ENCODE measurements at regions not wholly inside any gene's neighbourhood (a gene's known extent, or its start where the extent isn't known, plus 50 kb on each side); places are given as distances from the start of the nearest gene placed in this dataset.

GRCh38 chr12:124435806-124436345 is 131.5 kb downstream of the NCOR2 start:
- Histone ChIP-seq H4K20me1 (ENCODE audit: control insufficient read depth, insufficient read depth, low read depth, low read length) (no peaks in the 10 kb centered on the region), H3K9me3 (ENCODE audit: control insufficient read depth, insufficient read depth, low read length) (no peaks in the 10 kb centered on the region), H3K9me2 (replicated peaks; ENCODE audit: control insufficient read depth, low read length) (no peaks in the 10 kb centered on the region), H3F3A (ENCODE audit: control insufficient read depth, insufficient read depth) (no peaks in the 10 kb centered on the region), H3K36me3 (ENCODE audit: control insufficient read depth, low read length) (peaks cover 6% of the 10 kb centered on the region), H3K27me3 (ENCODE audit: control insufficient read depth, low read length) (no peaks in the 10 kb centered on the region), H3K79me2 (ENCODE audit: control insufficient read depth, low read length) (no peaks in the 10 kb centered on the region), H3K27ac (ENCODE audit: low read depth, low read length) (no peak overlapping the region), H3K4me3 (ENCODE audit: low read length) (no peak overlapping the region), H3K4me2 (ENCODE audit: low read length) (no peak overlapping the region), H3K4me1 (ENCODE audit: control insufficient read depth, low read length) (no peaks in the 10 kb centered on the region)
- no peak for TF ChIP-seq EZH2phosphoT487 (IDR thresholded peaks at IDR 0.05; ENCODE audit: borderline replicate concordance, low read length)
- TF ChIP-seq CTCF (IDR thresholded peaks at IDR 0.05; ENCODE audit: low read depth, low read length, poor library complexity, severe bottlenecking), result no peak

GRCh38 chr12:124434951-124435805 is 132.2 kb downstream of the NCOR2 start:
- Histone ChIP-seq H3K9me3 (ENCODE audit: control insufficient read depth, insufficient read depth, low read length) (no peaks in the 10 kb centered on the region), H3K4me3 (ENCODE audit: low read length) (no peak overlapping the region), H3K27ac (ENCODE audit: low read depth, low read length) (no peak overlapping the region), H3K4me1 (ENCODE audit: control insufficient read depth, low read length) (no peaks in the 10 kb centered on the region), H3K36me3 (ENCODE audit: control insufficient read depth, low read length) (peaks cover 13% of the 10 kb centered on the region), H3K79me2 (ENCODE audit: control insufficient read depth, low read length) (no peaks in the 10 kb centered on the region), H3K9me2 (replicated peaks; ENCODE audit: control insufficient read depth, low read length) (no peaks in the 10 kb centered on the region), H4K20me1 (ENCODE audit: control insufficient read depth, insufficient read depth, low read depth, low read length) (no peaks in the 10 kb centered on the region), H3K27me3 (ENCODE audit: control insufficient read depth, low read length) (no peaks in the 10 kb centered on the region), H3K4me2 (ENCODE audit: low read length) (no peak overlapping the region), H3F3A (ENCODE audit: control insufficient read depth, insufficient read depth) (no peaks in the 10 kb centered on the region)
- TF ChIP-seq EZH2phosphoT487 (IDR thresholded peaks at IDR 0.05; ENCODE audit: borderline replicate concordance, low read length), result no peak
- no peak for TF ChIP-seq CTCF (IDR thresholded peaks at IDR 0.05; ENCODE audit: low read depth, low read length, poor library complexity, severe bottlenecking)

- no peak overlapping the region for H3K27ac ChIP-seq (ENCODE audit: low read depth, low read length)
- H3K4me1 ChIP-seq (ENCODE audit: control insufficient read depth, low read length), result no peaks in the 10 kb centered on the region
- no peaks in the 10 kb centered on the region for H3F3A ChIP-seq (ENCODE audit: control insufficient read depth, insufficient read depth)
- H3K36me3 ChIP-seq (ENCODE audit: control insufficient read depth, low read length), result peaks cover 17% of the 10 kb centered on the region
- no peaks in the 10 kb centered on the region for H3K9me3 ChIP-seq (ENCODE audit: control insufficient read depth, insufficient read depth, low read length)
- no peaks in the 10 kb centered on the region for H4K20me1 ChIP-seq (ENCODE audit: control insufficient read depth, insufficient read depth, low read depth, low read length)
- no peak overlapping the region for H3K4me3 ChIP-seq (ENCODE audit: low read length)
- H3K4me2 ChIP-seq (ENCODE audit: low read length), result no peak overlapping the region
- H3K9me2 ChIP-seq (replicated peaks; ENCODE audit: control insufficient read depth, low read length), result no peaks in the 10 kb centered on the region
- H3K27me3 ChIP-seq (ENCODE audit: control insufficient read depth, low read length), result no peaks in the 10 kb centered on the region
- no peak for TF ChIP-seq CTCF (IDR thresholded peaks at IDR 0.05; ENCODE audit: low read depth, low read length, poor library complexity, severe bottlenecking)
- TF ChIP-seq EZH2phosphoT487 (IDR thresholded peaks at IDR 0.05; ENCODE audit: borderline replicate concordance, low read length), result no peak
- H3K79me2 ChIP-seq (ENCODE audit: control insufficient read depth, low read length), result no peaks in the 10 kb centered on the region
Observed at GRCh38 chr12:124434354-124434753, 133.1 kb downstream of the NCOR2 start.
